ENCODE measurements at regions not wholly inside any gene's neighbourhood (a gene's known extent, or its start where the extent isn't known, plus 50 kb on each side); places are given as distances from the start of the nearest gene placed in this dataset.

DNA sequence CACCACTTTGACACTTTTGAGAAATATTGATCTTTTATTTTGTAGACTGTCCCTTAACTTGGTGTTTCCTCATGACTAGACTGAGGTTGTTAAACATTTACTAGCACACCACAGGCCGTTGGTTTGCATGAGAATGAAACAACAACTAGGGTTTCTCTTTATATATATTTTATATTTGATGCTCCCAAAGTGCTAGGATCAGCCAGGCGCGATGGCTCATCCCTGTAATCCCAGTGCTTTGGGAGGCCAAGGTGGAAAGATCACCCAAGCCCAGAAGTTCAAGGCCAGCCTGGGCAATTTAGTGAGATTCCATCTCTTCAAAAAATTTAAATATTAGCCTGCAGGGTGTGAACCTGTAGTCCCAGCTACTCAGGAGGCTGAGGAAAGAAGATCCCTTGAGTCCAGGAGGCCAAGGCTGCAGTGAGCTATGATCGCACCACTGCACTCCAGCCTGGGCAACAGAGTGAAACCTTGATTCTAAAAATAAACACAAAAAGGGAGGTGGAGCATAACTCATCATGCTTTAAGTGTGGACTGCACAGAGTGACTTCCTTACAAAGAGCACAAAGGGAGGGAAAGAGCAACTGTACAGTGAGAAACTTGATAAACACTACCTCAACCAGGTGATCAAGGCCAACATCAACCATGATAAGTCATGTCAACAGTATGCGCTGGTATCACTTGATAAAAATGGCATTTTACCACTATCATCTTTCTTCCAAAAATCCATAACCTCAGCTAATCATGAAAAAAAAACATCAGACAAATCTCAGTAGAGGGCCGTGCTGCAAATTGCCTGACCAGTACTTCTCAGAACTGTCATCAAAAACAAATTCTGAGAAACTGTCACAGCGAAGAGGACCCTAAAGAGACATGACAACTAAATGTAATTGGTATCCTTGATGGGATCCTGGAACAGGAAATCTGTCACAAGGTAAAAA lies 72.8 kb upstream of the ATF7IP2 start:
- intact Hi-C loops (cut with micrococcal nuclease) = no loop called here

DNA sequence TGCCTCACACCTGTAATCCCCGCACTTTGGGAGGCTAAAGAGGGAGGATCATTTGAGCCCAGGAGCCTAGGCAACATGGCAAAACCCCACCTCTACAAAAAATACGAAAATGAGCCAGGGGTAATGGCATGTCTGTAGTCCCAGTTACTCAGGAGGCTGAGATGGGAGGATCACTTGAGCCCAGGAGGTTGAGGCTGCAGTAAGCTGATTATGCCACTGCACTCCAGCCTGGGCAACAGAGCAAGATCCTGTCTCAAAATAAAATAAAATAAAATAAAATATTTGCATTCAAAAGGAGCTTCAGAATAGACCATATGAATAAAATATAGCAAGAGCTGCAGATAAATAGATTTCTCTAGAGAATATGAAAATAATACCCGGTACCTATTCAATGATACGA lies 71.5 kb upstream of the ATF7IP2 start:
- intact Hi-C loops (cut with micrococcal nuclease) = loop anchor here (1.0 to 2.0 kb wide), 3 partner anchors 58 to 423 kb away; no protein-coding TSS in a partner anchor

DNA sequence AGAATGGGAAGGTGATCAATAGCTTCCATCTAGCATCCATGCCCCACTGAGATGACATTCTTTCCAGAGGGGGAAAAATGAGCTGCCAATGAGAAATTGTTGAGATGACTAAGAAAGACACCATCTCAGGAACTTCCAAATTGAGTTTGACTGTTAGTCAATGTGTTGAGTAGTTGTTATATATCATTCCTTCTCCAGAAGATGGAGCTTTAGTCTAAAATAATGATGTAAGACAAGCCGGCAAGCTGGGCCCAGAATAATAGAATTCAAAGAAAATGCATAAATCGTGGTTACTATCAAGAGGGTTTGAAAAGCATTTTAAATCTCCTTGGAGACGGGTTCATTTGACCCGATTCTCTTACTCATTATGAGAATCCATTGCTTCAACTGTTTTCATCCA lies 71.0 kb upstream of the ATF7IP2 start:
- intact Hi-C loops (cut with micrococcal nuclease) = loop anchor here (1.0 to 5.0 kb wide), 5 partner anchors 58 to 562 kb away; partner anchors contain the start of gene CIITA

GRCh38 chr16:10317425-10318001 lies 68.3 kb upstream of the ATF7IP2 start:
- intact Hi-C loops (cut with micrococcal nuclease) = loop anchor here (2.0 to 5.0 kb wide), 3 partner anchors 51 to 560 kb away; partner anchors contain the start of gene CIITA

DNA sequence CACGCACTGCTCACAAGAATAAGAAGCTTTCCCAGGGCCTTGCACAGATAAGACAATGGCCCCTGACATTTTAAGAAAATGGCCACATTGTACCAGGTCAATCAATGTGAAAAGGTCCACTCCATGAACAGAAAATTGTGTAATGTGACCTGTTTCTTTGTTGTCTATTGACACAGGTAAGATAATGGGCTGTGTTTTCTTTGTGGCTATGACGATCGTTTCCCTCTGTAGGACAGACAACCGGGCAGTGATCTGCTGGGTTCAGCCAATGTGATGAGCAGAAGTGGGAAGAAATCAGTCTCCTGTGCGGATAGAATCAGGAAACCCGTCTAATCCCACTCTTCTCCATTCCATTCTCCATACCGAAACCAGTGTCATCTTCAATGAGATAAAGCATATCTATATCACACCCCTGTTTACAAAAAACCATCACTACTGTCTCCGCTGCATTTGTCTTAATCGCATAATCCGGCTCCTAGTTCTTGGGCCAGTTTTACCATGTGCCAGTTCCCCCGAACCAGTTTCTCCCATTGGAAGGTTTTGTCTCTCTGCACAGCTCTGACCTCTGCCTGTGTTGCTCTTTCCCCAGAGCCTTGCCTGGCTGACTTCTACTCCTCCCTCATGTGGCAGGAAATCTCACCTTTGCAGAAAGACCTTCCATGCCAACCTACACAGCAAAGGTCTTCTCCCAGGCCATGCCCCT lies 66.9 kb upstream of the ATF7IP2 start:
- intact Hi-C loops (cut with micrococcal nuclease) = loop anchor here (1.0 to 5.0 kb wide), 4 partner anchors 10 to 558 kb away; partner anchors contain the start of gene CIITA

DNA sequence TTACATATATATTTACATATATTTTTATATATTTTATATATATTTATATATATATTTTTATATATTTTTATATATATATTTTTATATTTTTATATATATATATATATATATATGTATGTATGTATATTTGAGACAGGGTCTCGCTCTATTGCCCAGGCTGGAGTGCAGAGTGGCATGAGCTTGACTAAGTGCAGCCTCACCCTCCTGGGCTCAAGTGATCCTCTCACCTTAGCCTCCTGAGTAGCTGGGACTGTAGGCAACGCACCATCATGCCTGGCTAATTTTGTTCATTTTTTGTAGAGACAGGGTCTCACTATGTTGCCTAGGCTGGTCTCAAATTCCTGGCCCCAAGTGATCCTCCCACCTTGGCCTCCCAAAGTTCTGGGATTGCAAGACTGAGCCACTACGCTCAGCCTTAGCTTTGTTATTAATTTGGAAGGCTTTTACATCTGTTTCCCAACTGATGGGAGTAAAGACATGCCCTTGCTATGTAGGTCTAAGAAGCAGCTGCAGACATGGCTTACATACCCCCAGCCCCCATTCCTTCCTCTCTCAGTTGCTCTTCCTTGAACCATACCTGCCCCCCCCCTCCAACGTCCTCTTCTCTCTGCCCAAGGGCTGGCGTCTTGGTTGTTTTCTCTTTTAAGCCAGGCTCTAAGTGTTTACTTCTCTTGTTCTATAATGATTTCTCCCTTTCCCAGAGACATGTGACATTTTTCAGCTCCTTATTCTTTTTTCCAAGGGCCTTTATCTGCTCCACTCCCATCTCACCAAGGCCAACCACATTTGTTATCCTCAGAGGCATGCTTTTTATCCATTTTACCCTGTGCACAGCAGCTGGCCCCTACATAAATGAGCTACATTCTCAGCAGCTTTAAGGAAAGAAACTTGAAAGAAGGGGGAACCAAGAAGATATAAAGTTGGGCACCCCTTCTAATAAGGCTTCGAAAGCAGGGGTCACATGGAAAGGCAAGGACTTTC lies 64.2 kb upstream of the ATF7IP2 start:
- intact Hi-C loops (cut with micrococcal nuclease) = loop anchor here (5.0 kb wide), 1 partner anchor 381 kb away; no protein-coding TSS in a partner anchor

DNA sequence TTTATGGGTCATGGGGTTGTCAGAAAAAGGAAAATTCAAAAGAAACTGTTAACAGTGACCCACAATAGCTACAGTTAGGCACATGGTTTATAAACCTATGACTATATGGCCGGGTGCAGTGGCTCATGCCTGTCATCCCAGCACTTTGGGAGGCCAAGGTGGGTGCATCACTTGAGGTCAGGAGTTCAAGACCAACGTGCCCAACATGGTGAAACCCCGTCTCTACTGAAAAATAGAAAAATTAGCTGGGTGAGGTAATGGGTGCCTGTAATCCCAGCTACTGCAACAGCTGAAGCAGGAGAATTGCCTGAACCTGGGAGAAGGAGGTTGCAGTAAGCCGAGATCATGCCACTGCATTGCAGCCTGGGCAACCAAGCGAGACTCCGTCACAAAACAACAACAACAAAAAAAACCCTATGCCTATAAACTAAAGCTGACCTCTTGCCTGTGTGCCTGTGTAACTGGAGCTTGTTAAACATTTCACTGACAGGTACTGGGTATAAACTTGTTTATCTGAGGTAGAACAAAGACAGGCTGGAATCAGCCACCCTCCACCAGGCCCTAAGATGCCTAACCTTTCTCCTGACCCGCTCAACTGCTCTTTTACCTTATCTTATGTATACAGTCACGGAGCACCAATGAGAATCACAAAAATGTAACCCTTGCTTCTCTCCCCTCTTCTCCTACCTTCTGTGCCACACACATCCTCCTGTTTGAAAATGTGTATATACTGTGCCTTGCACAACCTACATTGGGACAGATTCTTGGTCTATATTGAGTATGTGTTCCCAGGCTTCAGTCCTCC lies 62.9 kb upstream of the ATF7IP2 start:
- intact Hi-C loops (cut with micrococcal nuclease) = loop anchor here (5.0 kb wide), 1 partner anchor 379 kb away; no protein-coding TSS in a partner anchor

DNA sequence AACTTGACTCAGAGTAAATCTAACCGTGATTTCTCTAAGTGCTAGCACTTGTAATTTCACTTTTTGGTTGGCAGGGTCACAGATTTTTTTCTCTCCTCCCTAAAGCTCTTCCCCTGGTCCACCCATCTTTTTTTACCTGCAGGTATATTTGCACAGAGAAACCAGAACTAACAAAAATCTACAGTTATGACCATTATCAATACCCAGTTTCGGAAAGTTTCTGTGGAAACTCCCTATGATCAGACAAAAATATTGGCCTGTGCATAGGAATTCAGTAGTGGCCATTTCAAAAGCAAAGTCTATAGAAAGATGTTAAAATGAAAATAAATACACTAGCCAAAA lies 62.4 kb upstream of the ATF7IP2 start:
- intact Hi-C loops (cut with micrococcal nuclease) = loop anchor here (5.0 kb wide), 1 partner anchor 379 kb away; no protein-coding TSS in a partner anchor

GRCh38 chr16:10324210-10324609 lies 61.7 kb upstream of the ATF7IP2 start:
- intact Hi-C loops (cut with micrococcal nuclease) = loop anchor here (5.0 kb wide), 1 partner anchor 378 kb away; no protein-coding TSS in a partner anchor

- intact Hi-C loops (cut with micrococcal nuclease) = no loop called here
These were observed 59.9 kb upstream of the ATF7IP2 start for GRCh38 chr16:10325783-10326543.

DNA sequence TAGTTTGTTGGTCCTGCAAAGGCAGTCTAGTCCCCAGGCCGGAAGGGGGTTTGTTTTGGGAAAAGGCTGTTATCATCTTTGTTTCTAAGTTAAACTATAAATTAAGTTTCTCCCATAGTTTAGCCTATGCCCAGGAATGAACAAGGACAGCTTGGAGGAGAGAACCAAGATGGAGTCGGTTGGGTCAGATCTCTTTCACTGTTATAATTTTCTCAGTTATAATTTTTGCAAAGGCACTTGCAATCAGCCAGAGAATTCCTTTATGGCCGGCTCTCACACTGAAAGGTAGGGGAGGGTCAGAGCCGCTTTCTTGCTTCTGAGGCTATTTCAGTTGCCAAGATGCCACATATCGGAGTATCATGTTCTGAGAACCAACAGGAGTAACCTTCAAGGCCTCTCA lies 59.2 kb upstream of the ATF7IP2 start:
- intact Hi-C loops (cut with micrococcal nuclease) = no loop called here

DNA sequence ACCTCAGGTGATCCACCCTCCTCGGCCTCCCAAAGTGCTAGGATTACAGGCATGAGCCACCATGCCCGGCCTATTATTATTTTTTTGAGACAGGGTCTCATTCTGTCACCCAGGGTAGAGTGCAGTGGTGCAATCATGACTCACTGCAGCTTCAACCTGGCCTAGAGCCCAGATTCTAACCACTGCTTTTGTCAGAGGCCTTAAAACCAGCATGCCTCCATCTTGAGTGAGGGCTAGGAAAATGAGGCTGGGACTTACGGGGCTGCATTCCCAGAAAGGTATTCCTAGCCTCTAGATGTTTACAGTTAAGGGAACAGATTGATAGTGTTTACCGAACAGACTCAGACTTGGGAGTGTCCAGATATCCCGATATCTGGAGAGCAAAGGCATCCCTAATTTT lies 57.6 kb upstream of the ATF7IP2 start:
- intact Hi-C loops (cut with micrococcal nuclease) = loop anchor here (2.0 kb wide), 2 partner anchors 35 to 59 kb away; partner anchors contain the start of gene ATF7IP2

- intact Hi-C loops (cut with micrococcal nuclease) = loop anchor here (5.0 kb wide), 1 partner anchor 550 kb away; no protein-coding TSS in a partner anchor
These were observed 53.6 kb upstream of the ATF7IP2 start for GRCh38 chr16:10332241-10332640.

- intact Hi-C loops (cut with micrococcal nuclease) = loop anchor here (5.0 kb wide), 1 partner anchor 550 kb away; no protein-coding TSS in a partner anchor
These were observed 53.1 kb upstream of the ATF7IP2 start for GRCh38 chr16:10332775-10333174.

GRCh38 chr16:10333321-10334032 lies 52.4 kb upstream of the ATF7IP2 start:
- intact Hi-C loops (cut with micrococcal nuclease) = loop anchor here (5.0 kb wide), 1 partner anchor 549 kb away; no protein-coding TSS in a partner anchor

DNA sequence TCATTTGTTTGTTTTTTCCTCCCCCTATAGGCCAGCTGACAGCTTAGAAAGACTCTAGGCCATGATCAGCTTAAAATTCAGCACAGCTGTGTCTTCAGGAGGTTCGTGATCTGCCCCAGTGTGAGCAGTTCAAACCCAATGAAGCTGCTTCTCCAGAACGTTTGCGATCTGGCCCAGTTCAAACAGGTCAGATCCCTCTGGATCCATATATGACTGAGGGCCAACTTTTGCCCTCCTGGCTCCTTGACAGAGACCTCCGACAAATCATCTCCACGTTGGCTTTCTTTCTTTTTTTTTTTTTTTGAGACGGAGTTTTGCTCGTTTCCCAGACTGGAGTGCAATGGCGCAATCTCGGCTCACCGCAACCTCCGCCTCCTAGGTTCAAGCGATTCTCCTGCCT lies 50.2 kb upstream of the ATF7IP2 start:
- intact Hi-C loops (cut with micrococcal nuclease) = no loop called here

Measured in T-helper 1 cell treated with Interleukin-12 subunit alpha and Interleukin-12 subunit beta and Interleukin-4 antibody, amounts not matched to agents 30 ng/mL and 1 ng/mL, for 36 hours (primary cell).